Stimulated activated CD4-positive, alpha-beta T cell treated with anti-CD3 and anti-CD28 coated beads, Interleukin-2, amount 100 ng/mL, for 24 hours (primary cell): ENCODE measurements at regions not wholly inside any gene's neighbourhood (a gene's known extent, or its start where the extent isn't known, plus 50 kb on each side); places are given as distances from the start of the nearest gene placed in this dataset.
"Not testable (repeated sequence)": the region's sequence is repeated elsewhere in the genome, so short reads cannot be mapped to it uniquely, and the experiment has no call there.

Experiments used
- DNase-seq, 2 donors: peaks; one replicate each; pipeline ENCODE4 v3.0.0-alpha.2; 2020

GRCh38 chr16:29309601-29310000 is 96.9 kb downstream of the NPIPB11 start:
- DNase-seq, result not testable (repeated sequence)

GRCh38 chr16:29308644-29309546 is 97.6 kb downstream of the NPIPB11 start:
- no peak for DNase-seq

GRCh38 chr16:29307598-29308507 is 98.7 kb downstream of the NPIPB11 start:
- no peak for DNase-seq

- DNase-seq, result no peak
Observed at GRCh38 chr16:29306943-29307597, 99.4 kb downstream of the NPIPB11 start.

- DNase-seq, result no peak
Observed at GRCh38 chr16:29306201-29306600, 100.3 kb downstream of the NPIPB11 start.

GRCh38 chr16:29305018-29305417 is 101.5 kb downstream of the NPIPB11 start:
- not testable (repeated sequence) for DNase-seq

GRCh38 chr16:29304251-29304650 is 102.3 kb downstream of the NPIPB11 start:
- no peak for DNase-seq

GRCh38 chr16:29303520-29303919 is 103.0 kb downstream of the NPIPB11 start:
- DNase-seq, result no peak

- no peak for DNase-seq
Observed at GRCh38 chr16:29302976-29303375, 103.5 kb downstream of the NPIPB11 start.

- DNase-seq, result not testable (repeated sequence)
Observed at GRCh38 chr16:29302433-29302832, 104.1 kb downstream of the NPIPB11 start.

GRCh38 chr16:29301662-29302285 is 104.7 kb downstream of the NPIPB11 start:
- not testable (repeated sequence) for DNase-seq

GRCh38 chr16:29300541-29301535 is 105.7 kb downstream of the NPIPB11 start:
- DNase-seq, result not testable (repeated sequence)

GRCh38 chr16:29300030-29300491 is 106.5 kb downstream of the NPIPB11 start:
- DNase-seq, result not testable (repeated sequence)

GRCh38 chr16:29298997-29299396 is 107.5 kb downstream of the NPIPB11 start:
- DNase-seq, result not testable (repeated sequence)

- DNase-seq, result not testable (repeated sequence)
Observed at GRCh38 chr16:29298307-29298706, 108.2 kb downstream of the NPIPB11 start.

- not testable (repeated sequence) for DNase-seq
Observed at GRCh38 chr16:29297809-29298177, 108.7 kb downstream of the NPIPB11 start.

- DNase-seq, result not testable (repeated sequence)
Observed at GRCh38 chr16:29297144-29297808, 109.2 kb downstream of the NPIPB11 start.

- not testable (repeated sequence) for DNase-seq
Observed at GRCh38 chr16:29296176-29296575, 110.3 kb downstream of the NPIPB11 start.

- DNase-seq, result not testable (repeated sequence)
Observed at GRCh38 chr16:29294951-29295795, 111.3 kb downstream of the NPIPB11 start.
